ENCODE measurements at regions not wholly inside any gene's neighbourhood (a gene's known extent, or its start where the extent isn't known, plus 50 kb on each side); places are given as distances from the start of the nearest gene placed in this dataset.

- H3K27ac ChIP-seq (replicated peaks), result no peak overlapping the region
- no peak overlapping the region for H3K4me3 ChIP-seq
- TF ChIP-seq CTCF (IDR thresholded peaks at IDR 0.05; ENCODE audit: borderline replicate concordance), result no peak
- no peaks in the 10 kb centered on the region for H3K9me3 ChIP-seq (replicated peaks)
- no peaks in the 10 kb centered on the region for H3K4me1 ChIP-seq
- H3K27me3 ChIP-seq (ENCODE audit: low read depth), result no peaks in the 10 kb centered on the region
- intact Hi-C loops (cut with micrococcal nuclease), result no loop called here
- no peaks in the 10 kb centered on the region for H3K36me3 ChIP-seq
- no peak for DNase-seq
Observed at GRCh38 chr1:191971447-191971846, 186.8 kb upstream of the RGS18 start.

- H3K27me3 ChIP-seq (ENCODE audit: low read depth), result no peaks in the 10 kb centered on the region
- no peaks in the 10 kb centered on the region for H3K9me3 ChIP-seq (replicated peaks)
- no peak overlapping the region for H3K27ac ChIP-seq (replicated peaks)
- H3K4me3 ChIP-seq, result no peak overlapping the region
- intact Hi-C loops (cut with micrococcal nuclease), result no loop called here
- no peak for DNase-seq
- H3K36me3 ChIP-seq, result no peaks in the 10 kb centered on the region
- TF ChIP-seq CTCF (IDR thresholded peaks at IDR 0.05; ENCODE audit: borderline replicate concordance), result no peak
- no peaks in the 10 kb centered on the region for H3K4me1 ChIP-seq
Observed at GRCh38 chr1:191974004-191974403, 184.3 kb upstream of the RGS18 start.

- Histone ChIP-seq H3K27ac (replicated peaks) (no peak overlapping the region), H3K4me1 (no peaks in the 10 kb centered on the region), H3K36me3 (no peaks in the 10 kb centered on the region), H3K4me3 (no peak overlapping the region), H3K9me3 (replicated peaks) (peaks cover 24% of the 10 kb centered on the region), H3K27me3 (ENCODE audit: low read depth) (no peaks in the 10 kb centered on the region)
- no peak for TF ChIP-seq CTCF (IDR thresholded peaks at IDR 0.05; ENCODE audit: borderline replicate concordance)
- intact Hi-C loops (cut with micrococcal nuclease), result no loop called here
- DNase-seq, result no peak
Observed at GRCh38 chr1:191977874-191978506, 180.3 kb upstream of the RGS18 start.

- intact Hi-C loops (cut with micrococcal nuclease), result no loop called here
- TF ChIP-seq CTCF (IDR thresholded peaks at IDR 0.05; ENCODE audit: borderline replicate concordance), result no peak
- H3K27ac ChIP-seq (replicated peaks), result no peak overlapping the region
- H3K4me3 ChIP-seq, result no peak overlapping the region
- no peak for DNase-seq
- no peaks in the 10 kb centered on the region for H3K27me3 ChIP-seq (ENCODE audit: low read depth)
- H3K4me1 ChIP-seq, result no peaks in the 10 kb centered on the region
- no peaks in the 10 kb centered on the region for H3K36me3 ChIP-seq
- peaks cover 24% of the 10 kb centered on the region for H3K9me3 ChIP-seq (replicated peaks)
Observed at GRCh38 chr1:191984856-191985255, 173.4 kb upstream of the RGS18 start.

- no peak for TF ChIP-seq CTCF (IDR thresholded peaks at IDR 0.05; ENCODE audit: borderline replicate concordance)
- Histone ChIP-seq H3K36me3 (no peaks in the 10 kb centered on the region), H3K27me3 (ENCODE audit: low read depth) (no peaks in the 10 kb centered on the region), H3K27ac (replicated peaks) (no peak overlapping the region), H3K4me1 (no peaks in the 10 kb centered on the region), H3K9me3 (replicated peaks) (no peaks in the 10 kb centered on the region), H3K4me3 (no peak overlapping the region)
- intact Hi-C loops (cut with micrococcal nuclease), result no loop called here
- DNase-seq, result no peak
Observed at GRCh38 chr1:191992118-191992517, 166.1 kb upstream of the RGS18 start.

Data from left ventricle myocardium inferior (tissue), 1 donor.